ENCODE measurements at regions not wholly inside any gene's neighbourhood (a gene's known extent, or its start where the extent isn't known, plus 50 kb on each side); places are given as distances from the start of the nearest gene placed in this dataset.

DNA sequence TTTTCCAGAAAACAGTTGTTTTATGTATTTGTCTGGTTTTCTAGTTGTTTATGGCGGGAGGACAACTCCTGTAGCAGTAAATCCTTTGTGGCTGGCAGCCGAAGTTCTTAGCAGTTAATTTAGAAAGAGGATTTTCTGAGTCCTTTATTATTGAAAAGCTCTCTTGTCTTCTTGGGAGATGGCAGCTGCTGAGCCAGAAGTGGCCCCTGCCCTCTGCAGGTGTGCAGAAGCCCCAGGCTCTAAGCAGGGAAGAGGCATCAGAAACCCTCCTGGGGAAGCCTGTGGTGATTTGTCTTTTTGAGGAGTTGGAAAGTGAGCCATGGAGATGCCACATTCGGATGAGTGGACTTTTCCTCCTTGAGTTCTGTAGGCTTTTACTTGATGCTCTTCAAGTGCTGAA is 106.3 kb downstream of the GLRX3 start:
- Histone ChIP-seq H3K36me3 (ENCODE audit: control insufficient read depth in 2 of 3, insufficient read depth in 3 of 3, low read length in 3 of 3) (no peaks in the 10 kb centered on the region), H3K9me3 (ENCODE audit: control insufficient read depth in 2 of 3, insufficient read depth in 1 of 3, low read length in 3 of 3) (peaks cover 0 to 6% (median 3%) of the 10 kb centered on the region in 3 donors), H3K27ac (ENCODE audit: low read depth in 2 of 2, low read length in 2 of 2) (no peak overlapping the region), H3K4me1 (ENCODE audit: control insufficient read depth in 2 of 3, insufficient read depth in 2 of 3, low read depth in 1 of 3, low read length in 3 of 3) (no peaks in the 10 kb centered on the region), H3K9ac (ENCODE audit: low read length in 3 of 3) (no peak overlapping the region), H3K4me3 (ENCODE audit: low read length in 3 of 3) (no peak overlapping the region), H3K27me3 (ENCODE audit: control insufficient read depth, insufficient read depth, low read length) (no peaks in the 10 kb centered on the region)
- FAIRE-seq (no peak), DNase-seq (peak in 3 of 5 donors; percentile 17 to 45 (median 22))
- TF ChIP-seq, protein P1, sequence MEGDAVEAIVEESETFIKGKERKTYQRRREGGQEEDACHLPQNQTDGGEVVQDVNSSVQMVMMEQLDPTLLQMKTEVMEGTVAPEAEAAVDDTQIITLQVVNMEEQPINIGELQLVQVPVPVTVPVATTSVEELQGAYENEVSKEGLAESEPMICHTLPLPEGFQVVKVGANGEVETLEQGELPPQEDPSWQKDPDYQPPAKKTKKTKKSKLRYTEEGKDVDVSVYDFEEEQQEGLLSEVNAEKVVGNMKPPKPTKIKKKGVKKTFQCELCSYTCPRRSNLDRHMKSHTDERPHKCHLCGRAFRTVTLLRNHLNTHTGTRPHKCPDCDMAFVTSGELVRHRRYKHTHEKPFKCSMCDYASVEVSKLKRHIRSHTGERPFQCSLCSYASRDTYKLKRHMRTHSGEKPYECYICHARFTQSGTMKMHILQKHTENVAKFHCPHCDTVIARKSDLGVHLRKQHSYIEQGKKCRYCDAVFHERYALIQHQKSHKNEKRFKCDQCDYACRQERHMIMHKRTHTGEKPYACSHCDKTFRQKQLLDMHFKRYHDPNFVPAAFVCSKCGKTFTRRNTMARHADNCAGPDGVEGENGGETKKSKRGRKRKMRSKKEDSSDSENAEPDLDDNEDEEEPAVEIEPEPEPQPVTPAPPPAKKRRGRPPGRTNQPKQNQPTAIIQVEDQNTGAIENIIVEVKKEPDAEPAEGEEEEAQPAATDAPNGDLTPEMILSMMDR (IDR thresholded peaks at IDR 0.05; ENCODE audit: borderline replicate concordance, extremely low read depth, insufficient read depth), result no peak
- intact Hi-C loops (cut with DNase I), result no loop called here

DNA sequence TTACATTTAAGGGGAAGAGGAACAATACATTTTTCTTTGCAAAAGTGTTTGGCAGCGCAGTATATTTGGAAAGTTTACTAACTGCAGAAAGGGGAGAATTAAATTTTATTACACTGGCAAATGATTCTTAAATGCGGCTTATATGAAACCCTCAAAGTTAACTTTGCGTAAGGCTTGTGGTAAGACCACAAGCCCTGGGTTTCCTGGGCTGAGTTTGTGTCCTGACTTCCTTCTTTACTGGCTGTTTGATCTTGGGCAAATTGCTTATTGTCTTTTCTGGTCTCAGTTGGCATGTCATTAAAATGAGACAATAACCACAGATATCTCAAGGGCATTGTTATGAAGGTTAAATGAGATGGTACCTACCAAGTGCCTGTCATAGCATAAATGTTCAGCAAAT is 106.8 kb downstream of the GLRX3 start:
- Histone ChIP-seq H3K4me3 (ENCODE audit: low read length in 3 of 3) (no peak overlapping the region), H3K27ac (ENCODE audit: low read depth in 2 of 2, low read length in 2 of 2) (no peak overlapping the region), H3K36me3 (ENCODE audit: control insufficient read depth in 2 of 3, insufficient read depth in 3 of 3, low read length in 3 of 3) (no peaks in the 10 kb centered on the region), H3K4me1 (ENCODE audit: control insufficient read depth in 2 of 3, insufficient read depth in 2 of 3, low read depth in 1 of 3, low read length in 3 of 3) (no peaks in the 10 kb centered on the region), H3K27me3 (ENCODE audit: control insufficient read depth, insufficient read depth, low read length) (no peaks in the 10 kb centered on the region), H3K9me3 (ENCODE audit: control insufficient read depth in 2 of 3, insufficient read depth in 1 of 3, low read length in 3 of 3) (peaks cover 0 to 3% (median 2%) of the 10 kb centered on the region in 3 donors), H3K9ac (ENCODE audit: low read length in 3 of 3) (no peak overlapping the region)
- intact Hi-C loops (cut with DNase I), result no loop called here
- DNase-seq (no peak), FAIRE-seq (no peak)
- TF ChIP-seq, protein P1 (IDR thresholded peaks at IDR 0.05; ENCODE audit: borderline replicate concordance, extremely low read depth, insufficient read depth), result no peak

DNA sequence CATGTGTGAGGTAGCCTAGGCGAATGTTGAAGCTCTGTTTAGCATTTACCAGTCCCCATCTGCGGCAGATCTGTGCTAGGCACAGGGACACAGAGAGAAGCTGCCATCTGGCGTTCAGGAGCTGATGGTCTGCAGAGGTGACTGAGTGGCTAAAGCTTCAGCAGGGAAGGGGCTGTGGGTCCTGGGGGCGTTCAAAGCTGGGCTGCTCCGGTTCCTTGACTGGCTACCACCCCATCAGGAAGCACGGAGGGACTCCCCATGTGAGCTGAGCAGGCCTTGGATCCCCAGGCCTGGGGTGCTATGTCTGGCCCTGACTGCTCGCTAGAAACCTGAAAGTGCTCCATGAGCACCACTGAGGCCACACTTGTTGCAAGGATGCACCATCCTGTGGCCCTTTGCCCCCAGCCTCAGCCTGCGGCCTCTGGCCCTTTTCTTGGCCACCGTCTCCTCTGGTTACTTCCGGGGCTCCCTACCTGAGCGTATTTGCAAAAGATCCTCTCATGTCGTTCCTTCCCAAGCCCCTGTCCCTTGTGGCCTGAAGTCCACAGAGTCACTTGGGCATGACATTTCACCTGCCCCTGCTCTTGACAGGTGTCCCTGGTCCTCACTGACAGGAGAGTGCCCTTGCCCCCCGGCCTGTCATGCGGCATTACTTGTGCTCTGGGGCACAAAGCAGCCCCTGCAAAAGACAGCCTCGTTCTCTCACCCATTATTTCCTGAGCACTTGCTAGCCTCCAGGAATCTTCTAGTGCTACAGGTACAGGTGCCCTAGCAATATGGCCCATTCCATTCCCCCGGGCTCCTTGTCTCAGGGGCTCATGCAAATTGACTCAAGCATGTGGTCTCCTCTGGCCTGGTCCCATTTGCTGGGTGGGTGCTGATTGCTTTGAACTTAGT is 108.1 kb downstream of the GLRX3 start:
- H3K27ac ChIP-seq (ENCODE audit: low read depth in 2 of 2, low read length in 2 of 2), result no peak overlapping the region
- FAIRE-seq, result no peak
- H3K27me3 ChIP-seq (ENCODE audit: control insufficient read depth, insufficient read depth, low read length), result no peaks in the 10 kb centered on the region
- no peak overlapping the region for H3K4me3 ChIP-seq (ENCODE audit: low read length in 3 of 3)
- H3K9ac ChIP-seq (ENCODE audit: low read length in 3 of 3), result no peak overlapping the region
- peak in 1 of 5 donors; percentile 4 for DNase-seq
- TF ChIP-seq, protein P1 (IDR thresholded peaks at IDR 0.05; ENCODE audit: borderline replicate concordance, extremely low read depth, insufficient read depth), result no peak
- H3K36me3 ChIP-seq (ENCODE audit: control insufficient read depth in 2 of 3, insufficient read depth in 3 of 3, low read length in 3 of 3), result no peaks in the 10 kb centered on the region
- H3K4me1 ChIP-seq (ENCODE audit: control insufficient read depth in 2 of 3, insufficient read depth in 2 of 3, low read depth in 1 of 3, low read length in 3 of 3), result no peaks in the 10 kb centered on the region
- H3K9me3 ChIP-seq (ENCODE audit: control insufficient read depth in 2 of 3, insufficient read depth in 1 of 3, low read length in 3 of 3), result peaks cover 0 to 3% (median 2%) of the 10 kb centered on the region in 3 donors
- intact Hi-C loops (cut with DNase I), result no loop called here
